OCI-LY1 (cell line): ENCODE measurements at regions not wholly inside any gene's neighbourhood (a gene's known extent, or its start where the extent isn't known, plus 50 kb on each side); places are given as distances from the start of the nearest gene placed in this dataset.

Experiments used
- H2AFZ ChIP-seq: fragments of 200-600 bp; sonication (generic), shearing (Covaris generic); 2 replicates; pipeline ENCODE4 v1.6.0; 2014; ENCODE audit warnings: antibody characterized with exemption, mild to moderate bottlenecking, low read length
- H3F3A ChIP-seq: fragments of 200-600 bp; sonication (generic), shearing (Covaris generic); 2 replicates; pipeline ENCODE4 v1.6.0; 2014; ENCODE audit warnings: mild to moderate bottlenecking, antibody characterized with exemption, low read length, moderate library complexity; ENCODE audit not compliant: insufficient read depth
- H3K27ac ChIP-seq: fragments of 200-600 bp; sonication (generic); 2 replicates; pipeline ENCODE4 v1.5.1; 2014; ENCODE audit warnings: low read length, mixed run types, mild to moderate bottlenecking, low read depth; ENCODE audit not compliant: poor library complexity, severe bottlenecking
- H3K27me3 ChIP-seq: fragments of 200-600 bp; sonication (generic); 2 replicates; pipeline ENCODE4 v1.6.0; 2014; ENCODE audit warnings: antibody characterized with exemption, mild to moderate bottlenecking, low read length, moderate library complexity; ENCODE audit not compliant: insufficient read depth
- H3K36me3 ChIP-seq: fragments of 200-600 bp; sonication (generic); 2 replicates; pipeline ENCODE4 v1.6.1; 2014; ENCODE audit warnings: mild to moderate bottlenecking, antibody characterized with exemption, low read length, moderate library complexity, mixed read lengths; ENCODE audit not compliant: insufficient read depth
- H3K4me1 ChIP-seq: fragments of 200-600 bp; sonication (generic); 2 replicates; pipeline ENCODE4 v1.5.1; 2014; ENCODE audit warnings: mild to moderate bottlenecking, low read length, moderate library complexity; ENCODE audit not compliant: insufficient read depth, severe bottlenecking
- H3K4me2 ChIP-seq: fragments of 200-600 bp; sonication (generic), shearing (Covaris generic); 2 replicates; pipeline ENCODE4 v1.6.1; 2014; ENCODE audit warnings: low read length
- H3K4me3 ChIP-seq: fragments of 200-600 bp; sonication (generic); 2 replicates; pipeline ENCODE4 v1.5.1; 2014; ENCODE audit warnings: low read length, low read depth, mild to moderate bottlenecking, mixed read lengths; ENCODE audit not compliant: poor library complexity, severe bottlenecking
- H3K79me2 ChIP-seq: fragments of 200-600 bp; shearing (Covaris generic); 2 replicates; pipeline ENCODE4 v1.6.1; 2016; ENCODE audit warnings: mixed run types, low read length, mixed read lengths; ENCODE audit not compliant: insufficient read depth
- H3K9ac ChIP-seq: fragments of 200-600 bp; sonication (generic), shearing (Covaris generic); 2 replicates; pipeline ENCODE4 v1.6.1; 2014; ENCODE audit warnings: mild to moderate bottlenecking, low read length, mixed read lengths
- H3K9me2 ChIP-seq: fragments of 200-600 bp; sonication (generic), shearing (Covaris generic); 2 replicates; pipeline ENCODE4 v1.6.1; 2014; ENCODE audit warnings: low read depth, mild to moderate bottlenecking, low read length, mixed read lengths
- H3K9me3 ChIP-seq: fragments of 200-600 bp; shearing (Covaris generic); 2 replicates; pipeline ENCODE4 v1.6.1; 2014; ENCODE audit warnings: low read length, mixed read lengths
- H4K20me1 ChIP-seq: fragments of 200-600 bp; sonication (generic), shearing (Covaris generic); 2 replicates; pipeline ENCODE4 v1.6.0; 2016; ENCODE audit warnings: mild to moderate bottlenecking, low read length; ENCODE audit not compliant: insufficient read depth
- CTCF ChIP-seq: fragments of 200-600 bp; sonication (generic), shearing (Covaris generic); IDR thresholded peaks from 2 replicates; pipeline ENCODE4 v1.5.1; 2017; ENCODE audit warnings: mild to moderate bottlenecking, antibody characterized with exemption, low read length, moderate library complexity, mixed read lengths
- EZH2 ChIP-seq: fragments of 200-600 bp; sonication (generic), shearing (Covaris generic); IDR thresholded peaks from 2 replicates; pipeline ENCODE4 v1.8.0; 2017; ENCODE audit warnings: borderline replicate concordance, mixed run types, mild to moderate bottlenecking, antibody characterized with exemption, low read length, moderate library complexity, mixed read lengths

GRCh38 chr16:16869746-16870145 is 490.8 kb downstream of the NPIPA7 start:
- Histone ChIP-seq H3K9ac (no peak overlapping the region), H3K9me3 (no peaks in the 10 kb centered on the region), H3K4me3 (no peak overlapping the region), H4K20me1 (no peaks in the 10 kb centered on the region), H3K4me2 (no peak overlapping the region), H2AFZ (no peak overlapping the region), H3F3A (no peaks in the 10 kb centered on the region), H3K36me3 (no peaks in the 10 kb centered on the region), H3K27ac (no peak overlapping the region), H3K27me3 (no peaks in the 10 kb centered on the region), H3K4me1 (no peaks in the 10 kb centered on the region), H3K9me2 (no peaks in the 10 kb centered on the region), H3K79me2 (no peaks in the 10 kb centered on the region)
- no peak for TF ChIP-seq EZH2
- no peak for TF ChIP-seq CTCF

- Histone ChIP-seq H3K27me3 (no peaks in the 10 kb centered on the region), H3F3A (no peaks in the 10 kb centered on the region), H4K20me1 (no peaks in the 10 kb centered on the region), H3K9ac (no peak overlapping the region), H3K9me3 (no peaks in the 10 kb centered on the region), H2AFZ (no peak overlapping the region), H3K36me3 (no peaks in the 10 kb centered on the region), H3K9me2 (no peaks in the 10 kb centered on the region), H3K27ac (no peak overlapping the region), H3K4me1 (no peaks in the 10 kb centered on the region), H3K4me2 (no peak overlapping the region), H3K79me2 (no peaks in the 10 kb centered on the region), H3K4me3 (no peak overlapping the region)
- TF ChIP-seq EZH2 (no peak), CTCF (no peak)
Measured at GRCh38 chr16:16871196-16871595, 492.3 kb downstream of the NPIPA7 start.

GRCh38 chr16:16877061-16877460 is 498.1 kb downstream of the NPIPA7 start:
- H3K4me2 ChIP-seq: no peak overlapping the region
- H3K9ac ChIP-seq: no peak overlapping the region
- H3K4me3 ChIP-seq: no peak overlapping the region
- no peaks in the 10 kb centered on the region for H3K36me3 ChIP-seq
- no peaks in the 10 kb centered on the region for H3K27me3 ChIP-seq
- TF ChIP-seq CTCF (no peak), EZH2 (no peak)
- H4K20me1 ChIP-seq: no peaks in the 10 kb centered on the region
- no peak overlapping the region for H2AFZ ChIP-seq
- H3K79me2 ChIP-seq: no peaks in the 10 kb centered on the region
- H3K27ac ChIP-seq: no peak overlapping the region
- H3K9me3 ChIP-seq: no peaks in the 10 kb centered on the region
- H3F3A ChIP-seq: no peaks in the 10 kb centered on the region
- no peaks in the 10 kb centered on the region for H3K9me2 ChIP-seq
- H3K4me1 ChIP-seq: no peaks in the 10 kb centered on the region
